DMS 273 treated with DMSO at 0.1 percent for 48 hours (cell line): ENCODE measurements at regions not wholly inside any gene's neighbourhood (a gene's known extent, or its start where the extent isn't known, plus 50 kb on each side); places are given as distances from the start of the nearest gene placed in this dataset.

Experiments used
- DNase-seq: peaks from one replicate; lab custom pipeline; 2025; lab: John Stamatoyannopoulos, UW

GRCh38 chr5:148708854-148709253 is 54.5 kb upstream of the HTR4 start:
- DNase-seq, result no peak

GRCh38 chr5:148711961-148712360 is 57.6 kb upstream of the HTR4 start:
- no peak for DNase-seq

- DNase-seq, result no peak
Observed at GRCh38 chr5:148713735-148714508, 59.6 kb upstream of the HTR4 start.

- DNase-seq, result no peak
Observed at GRCh38 chr5:148716716-148717115, 62.4 kb upstream of the HTR4 start.

- DNase-seq, result no peak
Observed at GRCh38 chr5:148717668-148718067, 63.3 kb upstream of the HTR4 start.

- DNase-seq, result no peak
Observed at GRCh38 chr5:148719605-148720004, 65.3 kb upstream of the HTR4 start.

GRCh38 chr5:148720257-148720656 is 65.9 kb upstream of the HTR4 start:
- DNase-seq, result no peak

GRCh38 chr5:148723143-148723542 is 68.8 kb upstream of the HTR4 start:
- no peak for DNase-seq

GRCh38 chr5:148725675-148726074 is 71.3 kb upstream of the HTR4 start:
- no peak for DNase-seq

GRCh38 chr5:148729182-148729581 is 74.9 kb upstream of the HTR4 start:
- DNase-seq, result no peak

GRCh38 chr5:148730270-148730669 is 75.9 kb upstream of the HTR4 start:
- no peak for DNase-seq

- peak; percentile 48 for DNase-seq
Observed at GRCh38 chr5:148730942-148731898, 76.9 kb upstream of the HTR4 start.

GRCh38 chr5:148732692-148733091 is 78.4 kb upstream of the HTR4 start:
- no peak for DNase-seq

- no peak for DNase-seq
Observed at GRCh38 chr5:148733601-148734438, 79.5 kb upstream of the HTR4 start.

- DNase-seq, result no peak
Observed at GRCh38 chr5:148734518-148734917, 80.2 kb upstream of the HTR4 start.

- no peak for DNase-seq
Observed at GRCh38 chr5:148735301-148735835, 81.0 kb upstream of the HTR4 start.

GRCh38 chr5:148739023-148739422 is 84.7 kb upstream of the HTR4 start:
- DNase-seq, result no peak

GRCh38 chr5:148739524-148739923 is 85.2 kb upstream of the HTR4 start:
- DNase-seq, result no peak

GRCh38 chr5:148740079-148740858 is 85.9 kb upstream of the HTR4 start:
- no peak for DNase-seq

GRCh38 chr5:148740966-148741742 is 85.3 kb upstream of the ADRB2 start:
- no peak for DNase-seq
